GM06990 (cell line): ENCODE measurements at regions not wholly inside any gene's neighbourhood (a gene's known extent, or its start where the extent isn't known, plus 50 kb on each side); places are given as distances from the start of the nearest gene placed in this dataset.

Experiments
- DNase-seq: peaks from one replicate; pipeline ENCODE4 v3.0.0-alpha.2; 2011; ENCODE audit not compliant: insufficient read length; ENCODE audit errors: extremely low read depth
- H3K27me3 ChIP-seq: replicated peaks from 2 replicates; pipeline ENCODE4 v1.6.0; 2011; ENCODE audit warnings: low read length; ENCODE audit not compliant: control insufficient read depth, insufficient read depth
- H3K36me3 ChIP-seq: 2 replicates; pipeline ENCODE4 v1.5.1; 2011; ENCODE audit warnings: low read length; ENCODE audit not compliant: control insufficient read depth, insufficient read depth
- H3K4me3 ChIP-seq: replicated peaks from 2 replicates; pipeline ENCODE4 v1.5.1; 2011; ENCODE audit warnings: low read depth, mild to moderate bottlenecking, control low read depth, low read length
- CTCF ChIP-seq: IDR thresholded peaks from 2 replicates; pipeline ENCODE4 v1.5.1; 2011; ENCODE audit warnings: low read length, control low read depth, mild to moderate bottlenecking, inconsistent platforms; ENCODE audit not compliant: insufficient read depth, poor library complexity, severe bottlenecking

GRCh38 chr5:130386155-130386554, 481.9 kb downstream of the CHSY3 start:
- H3K4me3 ChIP-seq: no peak overlapping the region
- H3K36me3 ChIP-seq: no peaks in the 10 kb centered on the region
- TF ChIP-seq CTCF: no peak
- no peak for DNase-seq
- H3K27me3 ChIP-seq: no peaks in the 10 kb centered on the region

- H3K36me3 ChIP-seq: no peaks in the 10 kb centered on the region
- no peak for DNase-seq
- no peaks in the 10 kb centered on the region for H3K27me3 ChIP-seq
- no peak for TF ChIP-seq CTCF
- no peak overlapping the region for H3K4me3 ChIP-seq
Measured at GRCh38 chr5:130385656-130386055, 481.4 kb downstream of the CHSY3 start.

- Histone ChIP-seq H3K4me3 (no peak overlapping the region), H3K27me3 (no peaks in the 10 kb centered on the region), H3K36me3 (no peaks in the 10 kb centered on the region)
- TF ChIP-seq CTCF: no peak
- no peak for DNase-seq
Measured at GRCh38 chr5:130365956-130366355, 461.7 kb downstream of the CHSY3 start.

GRCh38 chr5:130350131-130350530, 445.9 kb downstream of the CHSY3 start:
- no peak for DNase-seq
- H3K4me3 ChIP-seq: no peak overlapping the region
- no peak for TF ChIP-seq CTCF
- no peaks in the 10 kb centered on the region for H3K36me3 ChIP-seq
- no peaks in the 10 kb centered on the region for H3K27me3 ChIP-seq

GRCh38 chr5:130337179-130337888, 433.1 kb downstream of the CHSY3 start:
- no peak for DNase-seq
- Histone ChIP-seq H3K36me3 (no peaks in the 10 kb centered on the region), H3K27me3 (no peaks in the 10 kb centered on the region), H3K4me3 (no peak overlapping the region)
- TF ChIP-seq CTCF: no peak

- no peak for TF ChIP-seq CTCF
- no peak for DNase-seq
- H3K36me3 ChIP-seq: no peaks in the 10 kb centered on the region
- no peaks in the 10 kb centered on the region for H3K27me3 ChIP-seq
- no peak overlapping the region for H3K4me3 ChIP-seq
Measured at GRCh38 chr5:130335117-130335516, 430.9 kb downstream of the CHSY3 start.
